HepG2 (cell line): ENCODE measurements at regions not wholly inside any gene's neighbourhood (a gene's known extent, or its start where the extent isn't known, plus 50 kb on each side); places are given as distances from the start of the nearest gene placed in this dataset.

Source experiments
- EZH2 ChIP-seq: conservative IDR thresholded peaks from 2 replicates; pipeline ENCODE4 v1.6.1; 2012; ENCODE audit warnings: mild to moderate bottlenecking, low read depth, low read length, moderate library complexity
- MTA1 ChIP-seq: sonication (generic); formaldehyde crosslinking; IDR thresholded peaks from 2 replicates; pipeline ENCODE4 v1.4.0; 2020; ENCODE audit warnings: missing genetic modification reagents, mild to moderate bottlenecking, borderline replicate concordance
- POLR2A ChIP-seq, 2 experiments: IDR thresholded peaks; 2 replicates each; pipeline ENCODE4 v1.6.1; 2011; ENCODE audit warnings: low read depth in 2 of 2, low read length in 2 of 2, mild to moderate bottlenecking in 1 of 2, moderate library complexity in 1 of 2; ENCODE audit not compliant: insufficient read depth in 1 of 2
- POLR2AphosphoS5 ChIP-seq: IDR thresholded peaks from 2 replicates; pipeline ENCODE4 v1.6.1; 2012; ENCODE audit warnings: low read depth, low read length
- TBP ChIP-seq: sonication (generic); formaldehyde crosslinking; IDR thresholded peaks from 2 replicates; pipeline ENCODE4 v1.5.0; 2020; ENCODE audit warnings: missing genetic modification reagents
- TCF7L2 ChIP-seq: IDR thresholded peaks from 2 replicates; pipeline ENCODE4 v1.6.1; 2011; ENCODE audit warnings: mild to moderate bottlenecking, low read depth, low read length, moderate library complexity
- THRA ChIP-seq: sonication (generic); formaldehyde crosslinking; IDR thresholded peaks from 2 replicates; pipeline ENCODE4 v1.4.0; 2020; ENCODE audit warnings: missing genetic modification reagents, borderline replicate concordance
- ZKSCAN1 ChIP-seq: fragments of 150-350 bp; IDR thresholded peaks from 2 replicates; pipeline ENCODE4 v1.6.1; 2014; ENCODE audit warnings: low read length
- ZNF180 ChIP-seq: sonication (generic); formaldehyde crosslinking; IDR thresholded peaks from 2 replicates; pipeline ENCODE4 v1.4.0; 2020; ENCODE audit warnings: low read depth, missing genetic modification reagents, borderline replicate concordance
- ZNF512 ChIP-seq: sonication (generic); formaldehyde crosslinking; IDR thresholded peaks from 2 replicates; pipeline ENCODE4 v1.4.0; 2020; ENCODE audit warnings: mild to moderate bottlenecking, missing genetic modification reagents

GRCh38 chr13:40356011-40356410 is 310.4 kb downstream of the FOXO1 start:
- TF ChIP-seq ZNF180 (CRISPR knock-in tag) (no peak), TBP (CRISPR knock-in tag) (no peak), ZKSCAN1 (no peak), POLR2A (IDR thresholded peaks at IDR 0.05; ENCODE audit: insufficient read depth in 1 of 2, low read depth in 2 of 2, low read length in 2 of 2) (no peak), MTA1 (CRISPR knock-in tag) (no peak), EZH2 (no peak), THRA (CRISPR knock-in tag) (no peak), TCF7L2 (no peak), POLR2AphosphoS5 (no peak), ZNF512 (CRISPR knock-in tag) (no peak)
